ENCODE measurements at regions not wholly inside any gene's neighbourhood (a gene's known extent, or its start where the extent isn't known, plus 50 kb on each side); places are given as distances from the start of the nearest gene placed in this dataset.

GRCh38 chr12:90870971-90871725 lies 83.8 kb downstream of the CCER1 start:
- no peak for TF ChIP-seq CTCF (IDR thresholded peaks at IDR 0.05; ENCODE audit: low read depth, low read length, poor library complexity, severe bottlenecking)
- no peak for TF ChIP-seq EZH2phosphoT487 (IDR thresholded peaks at IDR 0.05; ENCODE audit: borderline replicate concordance, low read length)
